Chondrocyte (in vitro differentiated cells): ENCODE measurements at regions not wholly inside any gene's neighbourhood (a gene's known extent, or its start where the extent isn't known, plus 50 kb on each side); places are given as distances from the start of the nearest gene placed in this dataset.

ENCODE experiments used
- DNase-seq: peaks from one replicate; pipeline ENCODE4 v3.0.0; 2021; ENCODE audit warnings: mixed read lengths, low spot score
- H3K27ac Mint-ChIP-seq: one replicate; pipeline ENCODE4 v1.8.0; 2021; ENCODE audit warnings: mild to moderate bottlenecking, moderate library complexity, mixed read lengths; ENCODE audit not compliant: unreplicated experiment
- H3K27me3 Mint-ChIP-seq: 2 replicates; pipeline ENCODE4 v1.8.0; 2021; ENCODE audit warnings: low read depth, mixed read lengths
- H3K36me3 Mint-ChIP-seq: 2 replicates; pipeline ENCODE4 v1.8.0; 2021; ENCODE audit warnings: low read depth, mixed read lengths
- H3K4me1 Mint-ChIP-seq: 2 replicates; pipeline ENCODE4 v1.8.0; 2021; ENCODE audit warnings: low read depth, mild to moderate bottlenecking, mixed read lengths
- H3K4me3 Mint-ChIP-seq: one replicate; pipeline ENCODE4 v1.8.0; 2021; ENCODE audit warnings: mild to moderate bottlenecking, moderate library complexity, mixed read lengths; ENCODE audit not compliant: unreplicated experiment
- H3K9me3 Mint-ChIP-seq: 2 replicates; pipeline ENCODE4 v1.8.0; 2021; ENCODE audit warnings: low read depth, mixed read lengths
- CTCF ChIP-seq: fragments of 200-600 bp; sonication (generic); IDR thresholded peaks from 2 replicates; pipeline ENCODE4 v1.5.0; 2021; ENCODE audit warnings: antibody characterized with exemption, mild to moderate bottlenecking, moderate library complexity

- DNase-seq, result no peak
- Mint-ChIP-seq H3K4me3 (no peak overlapping the region), H3K27ac (no peak overlapping the region), H3K36me3 (peaks cover 3% of the 10 kb centered on the region), H3K4me1 (peaks cover 26% of the 10 kb centered on the region), H3K9me3 (peaks cover 9% of the 10 kb centered on the region), H3K27me3 (no peaks in the 10 kb centered on the region)
- no peak for TF ChIP-seq CTCF
Measured at GRCh38 chr17:31673076-31673475, 186.0 kb downstream of the COPRS start.

GRCh38 chr17:31672161-31672819 is 186.8 kb downstream of the COPRS start:
- peaks cover 11% of the 10 kb centered on the region for H3K9me3 Mint-ChIP-seq
- H3K4me3 Mint-ChIP-seq, result no peak overlapping the region
- no peaks in the 10 kb centered on the region for H3K27me3 Mint-ChIP-seq

GRCh38 chr17:31663576-31663975 is 195.5 kb downstream of the COPRS start:
- H3K27me3 Mint-ChIP-seq, result peaks cover 3% of the 10 kb centered on the region
- H3K4me1 Mint-ChIP-seq, result no peaks in the 10 kb centered on the region
- H3K36me3 Mint-ChIP-seq, result peaks cover 19% of the 10 kb centered on the region
- no peak overlapping the region for H3K4me3 Mint-ChIP-seq
- peaks cover 30% of the 10 kb centered on the region for H3K9me3 Mint-ChIP-seq
- no peak for DNase-seq
- no peak for TF ChIP-seq CTCF
- H3K27ac Mint-ChIP-seq, result no peak overlapping the region

More at GRCh38 chr17:31672161-31672819, 186.8 kb downstream of the COPRS start:
- Mint-ChIP-seq H3K4me1 (peaks cover 26% of the 10 kb centered on the region), H3K36me3 (peaks cover 4% of the 10 kb centered on the region), H3K27ac (no peak overlapping the region)
- no peak for TF ChIP-seq CTCF
- DNase-seq, result no peak

GRCh38 chr17:31660684-31661083 is 198.4 kb downstream of the COPRS start:
- Mint-ChIP-seq H3K27me3 (peaks cover 6% of the 10 kb centered on the region), H3K4me1 (no peaks in the 10 kb centered on the region), H3K4me3 (no peak overlapping the region), H3K36me3 (peaks cover 15% of the 10 kb centered on the region), H3K27ac (no peak overlapping the region), H3K9me3 (peaks cover 26% of the 10 kb centered on the region)
- no peak for DNase-seq
- TF ChIP-seq CTCF, result no peak

GRCh38 chr17:31657876-31658275 is 201.2 kb downstream of the COPRS start:
- H3K27ac Mint-ChIP-seq, result no peak overlapping the region
- peaks cover 5% of the 10 kb centered on the region for H3K4me1 Mint-ChIP-seq
- DNase-seq, result no peak
- H3K9me3 Mint-ChIP-seq, result peaks cover 7% of the 10 kb centered on the region
- no peak for TF ChIP-seq CTCF
- no peak overlapping the region for H3K4me3 Mint-ChIP-seq
- peaks cover 4% of the 10 kb centered on the region for H3K36me3 Mint-ChIP-seq
- H3K27me3 Mint-ChIP-seq, result peaks cover 6% of the 10 kb centered on the region
